IMR-90 (cell line): ENCODE measurements at regions not wholly inside any gene's neighbourhood (a gene's known extent, or its start where the extent isn't known, plus 50 kb on each side); places are given as distances from the start of the nearest gene placed in this dataset.

Experiments
- BHLHE40 ChIP-seq: fragments of 150-350 bp; IDR thresholded peaks from 2 replicates; pipeline ENCODE4 v1.6.1; 2016; ENCODE audit warnings: mild to moderate bottlenecking, low read depth, low read length
- CEBPB ChIP-seq: IDR thresholded peaks from 2 replicates; pipeline ENCODE4 v1.6.1; 2012; ENCODE audit warnings: low read depth, low read length, improper control_type of control experiment
- CHD1 ChIP-seq: IDR thresholded peaks from 2 replicates; pipeline ENCODE4 v1.6.1; 2012; ENCODE audit warnings: low read depth, low read length, improper control_type of control experiment
- CTCF ChIP-seq: conservative IDR thresholded peaks from 2 replicates; pipeline ENCODE4 v1.5.1; 2012; ENCODE audit warnings: mild to moderate bottlenecking, low read depth, low read length, improper control_type of control experiment
- MAFK ChIP-seq: IDR thresholded peaks from 2 replicates; pipeline ENCODE4 v1.6.1; 2012; ENCODE audit warnings: low read depth, low read length, improper control_type of control experiment
- MAZ ChIP-seq: IDR thresholded peaks from 2 replicates; pipeline ENCODE4 v1.6.1; 2012; ENCODE audit warnings: low read depth, mild to moderate bottlenecking, low read length, improper control_type of control experiment, moderate library complexity, borderline replicate concordance
- NFE2L2 ChIP-seq: fragments of 150-350 bp; IDR thresholded peaks from 2 replicates; pipeline ENCODE4 v1.6.1; 2016; ENCODE audit warnings: low read depth, mild to moderate bottlenecking, low read length
- POLR2A ChIP-seq: IDR thresholded peaks from 2 replicates; pipeline ENCODE4 v1.6.1; 2012; ENCODE audit warnings: mild to moderate bottlenecking, low read depth, low read length
- RAD21 ChIP-seq: IDR thresholded peaks from 2 replicates; pipeline ENCODE4 v1.6.1; 2012; ENCODE audit warnings: low read length, improper control_type of control experiment
- RCOR1 ChIP-seq: IDR thresholded peaks from 2 replicates; pipeline ENCODE4 v1.6.1; 2012; ENCODE audit warnings: mild to moderate bottlenecking, low read length, improper control_type of control experiment; ENCODE audit not compliant: insufficient replicate concordance
- SMC3 ChIP-seq: fragments of 150-350 bp; IDR thresholded peaks from 2 replicates; pipeline ENCODE4 v1.6.1; 2016; ENCODE audit warnings: low read depth, mild to moderate bottlenecking, antibody characterized with exemption, low read length, moderate library complexity
- USF2 ChIP-seq: fragments of 150-350 bp; IDR thresholded peaks from 2 replicates; pipeline ENCODE4 v1.6.1; 2017; ENCODE audit warnings: mild to moderate bottlenecking, antibody characterized with exemption, low read length, low read depth

GRCh38 chr13:109881347-109881725 is 95.0 kb upstream of the IRS2 start:
- no peak for TF ChIP-seq CTCF
- no peak for TF ChIP-seq SMC3
- TF ChIP-seq CHD1, result no peak
- no peak for TF ChIP-seq RAD21
- no peak for TF ChIP-seq POLR2A
- no peak for TF ChIP-seq NFE2L2
- TF ChIP-seq CEBPB, result no peak
- TF ChIP-seq BHLHE40, result no peak
- TF ChIP-seq MAFK, result no peak
- no peak for TF ChIP-seq MAZ
- no peak for TF ChIP-seq RCOR1
- TF ChIP-seq USF2, result no peak
